CD4-positive, alpha-beta T cell treated with Interleukin-17A for 1 hour (primary cell): ENCODE measurements at regions not wholly inside any gene's neighbourhood (a gene's known extent, or its start where the extent isn't known, plus 50 kb on each side); places are given as distances from the start of the nearest gene placed in this dataset.
"Not testable (repeated sequence)": the region's sequence is repeated elsewhere in the genome, so short reads cannot be mapped to it uniquely, and the experiment has no call there.

Experiments
- DNase-seq: peaks from one replicate; pipeline ENCODE4 v3.0.0-alpha.2; 2020

GRCh38 chr11:29231991-29232390 is 784.8 kb downstream of the KCNA4 start:
- DNase-seq = no peak

DNA sequence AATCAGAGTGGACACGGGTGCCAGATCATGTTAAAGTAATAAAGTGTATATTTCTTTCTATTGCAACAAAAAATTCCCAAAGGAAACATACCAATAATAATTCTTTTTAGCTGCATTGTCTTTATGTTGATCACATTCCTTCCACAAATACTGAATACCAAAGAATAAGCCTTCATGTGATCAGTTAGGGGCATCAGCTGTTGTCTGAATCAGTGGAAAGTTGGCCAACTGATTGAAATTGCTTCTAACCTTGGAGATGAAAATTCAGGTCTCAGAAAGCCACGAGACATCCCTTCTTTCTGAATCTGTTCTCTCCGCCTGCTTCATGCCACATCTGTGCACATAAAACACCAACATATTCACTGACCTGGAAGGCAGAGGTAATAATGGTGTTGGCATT is 785.2 kb downstream of the KCNA4 start:
- no peak for DNase-seq

- DNase-seq = no peak
Observed at GRCh38 chr11:29227811-29228210, 789.0 kb downstream of the KCNA4 start.

- DNase-seq = no peak
Observed at GRCh38 chr11:29224739-29225384, 792.0 kb downstream of the KCNA4 start.

DNA sequence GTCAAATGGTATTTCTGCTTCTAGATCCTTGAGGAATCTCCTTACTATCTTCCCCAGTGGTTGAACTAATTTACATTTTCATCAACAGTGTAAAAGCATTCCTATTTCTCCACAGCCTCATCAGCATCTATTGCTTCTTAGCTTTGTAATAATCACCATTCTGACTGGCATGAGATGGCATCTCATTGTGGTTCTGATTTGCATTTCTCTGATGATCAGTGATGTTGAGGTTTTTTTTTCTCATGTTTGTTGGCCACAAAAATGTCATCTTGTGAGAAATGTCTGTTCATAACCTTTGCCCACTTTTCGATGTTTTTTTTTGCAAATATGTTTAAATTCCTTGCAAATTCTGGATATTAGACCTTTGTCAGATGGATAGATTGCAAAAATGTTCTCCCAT is 797.3 kb downstream of the KCNA4 start:
- not testable (repeated sequence) for DNase-seq

GRCh38 chr11:29217901-29218300 is 798.9 kb downstream of the KCNA4 start:
- no peak for DNase-seq

DNA sequence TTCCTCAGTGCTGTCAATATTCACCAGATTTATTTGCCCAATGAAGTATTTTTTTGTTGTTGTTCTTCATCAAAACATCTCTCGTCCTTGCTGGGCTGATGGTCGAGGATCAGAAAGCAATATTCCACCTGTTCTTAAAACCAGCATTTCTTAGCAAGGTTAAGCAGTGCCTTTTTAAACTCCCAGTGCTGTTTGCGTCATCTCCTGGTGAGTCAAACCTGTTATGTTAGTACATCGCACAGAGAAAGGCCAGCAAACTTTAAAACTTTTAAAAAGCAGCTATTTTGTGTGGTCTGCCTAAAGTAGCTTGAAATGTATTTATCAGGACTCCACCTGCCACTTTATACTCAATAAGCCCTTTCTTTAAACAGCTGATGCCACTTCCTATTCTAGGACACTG is 802.0 kb downstream of the KCNA4 start:
- no peak for DNase-seq

DNA sequence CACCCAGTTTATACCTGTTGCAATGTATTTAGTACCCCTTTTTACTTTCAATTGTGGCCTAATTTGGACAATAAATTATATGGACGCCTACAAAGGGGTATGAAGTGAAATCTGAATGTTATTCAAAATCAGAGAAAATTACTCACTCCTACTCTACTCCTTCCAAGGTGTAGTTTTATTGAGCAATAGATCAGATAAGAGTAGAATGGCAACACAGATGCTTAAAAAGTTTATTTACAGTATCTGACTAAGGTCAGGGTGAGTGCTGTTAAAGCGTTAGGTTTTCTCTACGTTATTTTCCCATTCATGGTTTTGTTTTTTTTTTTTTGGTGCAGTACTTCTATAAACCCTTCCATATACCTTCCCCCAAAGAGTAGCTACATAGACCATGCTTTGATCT is 805.6 kb downstream of the KCNA4 start:
- DNase-seq = no peak

GRCh38 chr11:29210426-29210825 is 806.4 kb downstream of the KCNA4 start:
- DNase-seq = no peak

GRCh38 chr11:29208117-29208516 is 808.7 kb downstream of the KCNA4 start:
- no peak for DNase-seq

GRCh38 chr11:29200791-29201562 is 815.9 kb downstream of the KCNA4 start:
- DNase-seq = no peak

- DNase-seq = no peak
Observed at GRCh38 chr11:29190313-29190712, 826.5 kb downstream of the KCNA4 start.

GRCh38 chr11:29187215-29187614 is 829.6 kb downstream of the KCNA4 start:
- DNase-seq = no peak

DNA sequence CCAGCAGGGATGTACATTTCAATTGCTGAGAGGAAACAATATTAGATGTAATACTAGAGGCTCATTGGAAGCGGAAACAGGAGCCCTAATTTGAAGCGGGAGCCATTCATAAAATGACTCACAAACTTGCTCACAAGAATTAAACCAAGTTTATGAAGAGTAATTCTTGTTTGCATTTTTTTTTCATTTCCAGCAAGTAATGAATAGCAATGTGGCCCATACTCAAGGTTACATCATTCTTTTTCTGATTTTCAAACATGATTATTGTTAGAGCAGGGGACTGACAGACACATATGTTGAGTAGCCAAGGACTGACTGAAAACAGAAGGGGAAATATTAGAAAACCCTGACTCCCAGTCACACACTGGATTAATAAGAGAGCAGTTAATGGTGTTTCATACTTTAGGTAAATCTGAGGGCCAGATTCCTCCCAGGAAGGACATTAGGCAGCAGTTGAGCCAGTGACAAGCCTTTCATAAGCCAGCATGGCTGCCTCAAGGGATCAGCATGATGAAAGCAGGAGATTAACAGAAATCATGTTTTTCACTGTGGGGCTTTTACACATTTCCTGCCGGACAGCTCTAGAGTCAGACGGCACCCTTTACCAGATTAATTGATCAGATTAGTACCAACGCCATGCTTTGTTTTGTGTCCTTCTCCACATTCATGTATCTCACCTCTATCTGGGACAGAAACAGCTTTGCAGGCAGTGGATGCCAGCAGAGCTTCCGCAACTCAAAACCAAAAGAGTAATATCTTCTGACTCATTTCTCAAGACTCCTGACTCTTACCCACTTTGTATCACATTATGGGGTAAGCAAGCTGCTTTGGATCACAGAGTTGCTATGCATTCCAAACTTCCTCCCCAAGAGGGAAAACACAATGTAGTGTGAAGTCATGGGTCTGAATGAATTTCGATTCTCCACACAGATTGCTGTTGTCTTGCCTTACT is 831.6 kb downstream of the KCNA4 start:
- no peak for DNase-seq

DNA sequence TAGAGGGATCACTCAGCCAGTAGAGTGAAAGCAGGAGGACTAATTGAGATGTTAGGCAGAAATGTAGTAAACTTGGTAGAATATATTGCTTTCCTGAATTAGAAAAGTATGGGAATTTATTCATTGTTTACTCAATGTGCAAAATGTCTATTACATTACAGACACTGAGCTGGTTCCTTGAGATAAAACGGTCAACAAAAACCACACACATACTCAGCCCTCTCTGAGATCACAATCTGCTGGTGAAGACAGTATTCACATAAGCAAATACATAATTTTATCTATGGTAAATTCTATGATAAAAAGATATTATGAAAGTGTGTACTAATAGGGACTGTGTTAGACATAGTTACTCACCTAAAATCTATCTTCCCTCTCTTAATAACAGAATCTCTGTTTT is 833.5 kb downstream of the KCNA4 start:
- no peak for DNase-seq

GRCh38 chr11:29173660-29174062 is 843.2 kb downstream of the KCNA4 start:
- DNase-seq = no peak

GRCh38 chr11:29171360-29171950 is 845.4 kb downstream of the KCNA4 start:
- DNase-seq = no peak

GRCh38 chr11:29166306-29166705 is 850.5 kb downstream of the KCNA4 start:
- no peak for DNase-seq

- no peak for DNase-seq
Observed at GRCh38 chr11:29163231-29163630, 853.6 kb downstream of the KCNA4 start.

DNA sequence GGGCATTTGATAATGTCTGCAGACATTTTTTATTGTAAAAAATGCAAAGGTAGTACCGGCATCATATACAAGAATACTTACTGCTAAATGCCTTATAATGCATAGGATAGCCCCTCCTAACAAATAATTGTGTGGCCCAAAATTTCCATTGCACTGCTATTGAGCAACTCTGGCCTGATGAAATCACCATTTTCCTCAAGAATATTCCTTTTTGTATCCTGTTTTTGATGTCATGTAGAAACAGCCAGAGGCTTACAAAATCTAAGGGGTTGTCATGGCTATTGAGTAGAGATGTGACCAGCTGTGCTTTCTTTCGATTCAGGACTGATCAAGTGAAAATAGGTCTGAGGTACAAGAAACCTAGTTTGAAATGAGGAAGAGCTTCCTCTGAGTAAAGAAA is 854.3 kb downstream of the KCNA4 start:
- no peak for DNase-seq

GRCh38 chr11:29161191-29161590 is 855.6 kb downstream of the KCNA4 start:
- DNase-seq = no peak

GRCh38 chr11:29159552-29160465 is 857.0 kb downstream of the KCNA4 start:
- no peak for DNase-seq
